GM13977 (cell line): ENCODE measurements at regions not wholly inside any gene's neighbourhood (a gene's known extent, or its start where the extent isn't known, plus 50 kb on each side); places are given as distances from the start of the nearest gene placed in this dataset.

Experiments
- DNase-seq: peaks from one replicate; pipeline ENCODE4 v3.0.0; 2012; ENCODE audit warnings: low spot score
- CTCF ChIP-seq: IDR thresholded peaks from 2 replicates; pipeline ENCODE4 v1.5.1; 2012; ENCODE audit warnings: mild to moderate bottlenecking, control low read depth; ENCODE audit not compliant: insufficient read depth; ENCODE audit errors: extremely low read depth, missing control alignments
- in situ Hi-C: fragments of 300-500 bp; cut with MboI; formaldehyde crosslinking; loops from one replicate; pipeline ENCODE4 v1.12.0; 2022; ENCODE audit warnings: low sequenced_read_pairs, low pct_unique_long_range_greater_than_20kb, mixed read lengths, inconsistent platforms; ENCODE audit not compliant: unreplicated experiment

- no peak for TF ChIP-seq CTCF
- DNase-seq = no peak
- in situ Hi-C loops = no loop called here
Observed at GRCh38 chr1:36605942-36606640, 123.4 kb upstream of the CSF3R start.

GRCh38 chr1:36603461-36603860 lies 120.7 kb upstream of the CSF3R start:
- no peak for TF ChIP-seq CTCF
- in situ Hi-C loops = no loop called here
- DNase-seq = no peak

GRCh38 chr1:36602184-36602583 lies 119.5 kb upstream of the CSF3R start:
- no peak for TF ChIP-seq CTCF
- in situ Hi-C loops = no loop called here
- DNase-seq = no peak

- in situ Hi-C loops = no loop called here
- no peak for DNase-seq
- TF ChIP-seq CTCF = no peak
Observed at GRCh38 chr1:36599828-36600227, 117.1 kb upstream of the CSF3R start.

GRCh38 chr1:36597514-36597913 lies 114.8 kb upstream of the CSF3R start:
- in situ Hi-C loops = no loop called here
- TF ChIP-seq CTCF = no peak
- no peak for DNase-seq

- no peak for DNase-seq
- TF ChIP-seq CTCF = no peak
- in situ Hi-C loops = no loop called here
Observed at GRCh38 chr1:36595921-36596320, 113.2 kb upstream of the CSF3R start.

- in situ Hi-C loops = no loop called here
- no peak for TF ChIP-seq CTCF
Observed at GRCh38 chr1:36595349-36595748, 112.6 kb upstream of the CSF3R start.

More at GRCh38 chr1:36595349-36595748, 112.6 kb upstream of the CSF3R start:
- no peak for DNase-seq
